Peyer's patch (tissue), 4 donors: ENCODE measurements at regions not wholly inside any gene's neighbourhood (a gene's known extent, or its start where the extent isn't known, plus 50 kb on each side); places are given as distances from the start of the nearest gene placed in this dataset.

ENCODE experiments used
- POLR2A ChIP-seq, 2 donors: fragments of 450-650 bp; IDR thresholded peaks; one replicate each; pipeline ENCODE4 v1.5.1; 2017; ENCODE audit warnings: antibody characterized with exemption in 2 of 2, mild to moderate bottlenecking in 2 of 2, moderate library complexity in 2 of 2
- TF ChIP-seq, protein P1 (sequence below), 6 experiments: fragments of 450-650 bp in 4 of 6; fragments of 200-600 bp in 2 of 6; sonication (generic) in 1 of 6; IDR thresholded peaks; one replicate each; pipeline ENCODE4 v1.5.1; 2017 to 2019; ENCODE audit warnings: antibody characterized with exemption in 6 of 6, mild to moderate bottlenecking in 3 of 6, moderate library complexity in 1 of 6

GRCh38 chr14:97328743-97329142 is 531.6 kb downstream of the VRK1 start:
- TF ChIP-seq, protein P1, sequence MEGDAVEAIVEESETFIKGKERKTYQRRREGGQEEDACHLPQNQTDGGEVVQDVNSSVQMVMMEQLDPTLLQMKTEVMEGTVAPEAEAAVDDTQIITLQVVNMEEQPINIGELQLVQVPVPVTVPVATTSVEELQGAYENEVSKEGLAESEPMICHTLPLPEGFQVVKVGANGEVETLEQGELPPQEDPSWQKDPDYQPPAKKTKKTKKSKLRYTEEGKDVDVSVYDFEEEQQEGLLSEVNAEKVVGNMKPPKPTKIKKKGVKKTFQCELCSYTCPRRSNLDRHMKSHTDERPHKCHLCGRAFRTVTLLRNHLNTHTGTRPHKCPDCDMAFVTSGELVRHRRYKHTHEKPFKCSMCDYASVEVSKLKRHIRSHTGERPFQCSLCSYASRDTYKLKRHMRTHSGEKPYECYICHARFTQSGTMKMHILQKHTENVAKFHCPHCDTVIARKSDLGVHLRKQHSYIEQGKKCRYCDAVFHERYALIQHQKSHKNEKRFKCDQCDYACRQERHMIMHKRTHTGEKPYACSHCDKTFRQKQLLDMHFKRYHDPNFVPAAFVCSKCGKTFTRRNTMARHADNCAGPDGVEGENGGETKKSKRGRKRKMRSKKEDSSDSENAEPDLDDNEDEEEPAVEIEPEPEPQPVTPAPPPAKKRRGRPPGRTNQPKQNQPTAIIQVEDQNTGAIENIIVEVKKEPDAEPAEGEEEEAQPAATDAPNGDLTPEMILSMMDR (IDR thresholded peaks at IDR 0.05) = no peak
- TF ChIP-seq POLR2A (IDR thresholded peaks at IDR 0.05) = no peak
